H9 (cell line): ENCODE measurements at regions not wholly inside any gene's neighbourhood (a gene's known extent, or its start where the extent isn't known, plus 50 kb on each side); places are given as distances from the start of the nearest gene placed in this dataset.

ENCODE experiments used
- DNase-seq: peaks from one replicate; pipeline ENCODE4 v3.0.0-alpha.2; 2017
- H2AFZ ChIP-seq: one replicate; pipeline ENCODE4 v1.6.1; 2013; ENCODE audit warnings: mild to moderate bottlenecking, low read length, control low read depth, moderate library complexity
- H2AK5ac ChIP-seq: 2 replicates; pipeline ENCODE4 v1.6.1; 2013; ENCODE audit warnings: low read length, control low read depth, mixed read lengths; ENCODE audit not compliant: insufficient read length
- H2BK120ac ChIP-seq: one replicate; pipeline ENCODE4 v1.6.1; 2013; ENCODE audit warnings: low read depth, mild to moderate bottlenecking, low read length, control low read depth, inconsistent platforms; ENCODE audit not compliant: poor library complexity, severe bottlenecking
- H2BK12ac ChIP-seq: 2 replicates; pipeline ENCODE4 v1.6.1; 2013; ENCODE audit warnings: low read length, control low read depth, mixed read lengths, low read depth; ENCODE audit not compliant: insufficient read length
- H2BK15ac ChIP-seq: 2 replicates; pipeline ENCODE4 v1.6.1; 2013; ENCODE audit warnings: low read depth, low read length, control low read depth
- H2BK20ac ChIP-seq: one replicate; pipeline ENCODE4 v1.6.1; 2013; ENCODE audit warnings: low read depth, mild to moderate bottlenecking, low read length, control low read depth, inconsistent platforms; ENCODE audit not compliant: poor library complexity, severe bottlenecking
- H2BK5ac ChIP-seq: 2 replicates; pipeline ENCODE4 v1.6.1; 2013; ENCODE audit warnings: low read length, control low read depth, mixed read lengths; ENCODE audit not compliant: insufficient read length
- H3K14ac ChIP-seq: 2 replicates; pipeline ENCODE4 v1.6.1; 2013; ENCODE audit warnings: low read length, control low read depth; ENCODE audit not compliant: insufficient read depth
- H3K18ac ChIP-seq: 2 replicates; pipeline ENCODE4 v1.6.1; 2013; ENCODE audit warnings: low read depth, mild to moderate bottlenecking, mixed read lengths, low read length, control low read depth; ENCODE audit not compliant: insufficient read length
- H3K23ac ChIP-seq: 2 replicates; pipeline ENCODE4 v1.6.1; 2013; ENCODE audit warnings: low read length, control low read depth, mixed read lengths, low read depth; ENCODE audit not compliant: insufficient read length
- H3K23me2 ChIP-seq: 2 replicates; pipeline ENCODE4 v1.6.1; 2013; ENCODE audit warnings: low read depth, mild to moderate bottlenecking, mixed read lengths, low read length, control low read depth; ENCODE audit not compliant: insufficient read length, poor library complexity, severe bottlenecking
- H3K27ac ChIP-seq: 2 replicates; pipeline ENCODE4 v1.5.1; 2013; ENCODE audit warnings: low read length, control low read depth, mixed read lengths, low read depth; ENCODE audit not compliant: insufficient read length
- H3K27me3 ChIP-seq: 2 replicates; pipeline ENCODE4 v1.6.1; 2013; ENCODE audit warnings: low read length, control low read depth, inconsistent platforms; ENCODE audit not compliant: insufficient read depth
- H3K4ac ChIP-seq: 2 replicates; pipeline ENCODE4 v1.6.1; 2013; ENCODE audit warnings: low read depth, mild to moderate bottlenecking, control low read depth, inconsistent platforms, low read length, moderate library complexity
- H3K4me1 ChIP-seq: 2 replicates; pipeline ENCODE4 v1.6.1; 2013; ENCODE audit warnings: low read length, control low read depth, inconsistent platforms; ENCODE audit not compliant: insufficient read depth
- H3K4me2 ChIP-seq: 2 replicates; pipeline ENCODE4 v1.6.1; 2013; ENCODE audit warnings: low read length, control low read depth, mixed read lengths; ENCODE audit not compliant: insufficient read length, insufficient read depth
- H3K56ac ChIP-seq: 2 replicates; pipeline ENCODE4 v1.6.1; 2013; ENCODE audit warnings: low read depth, mild to moderate bottlenecking, mixed read lengths, low read length, control low read depth; ENCODE audit not compliant: insufficient read length
- H3K79me1 ChIP-seq: 2 replicates; pipeline ENCODE4 v1.6.1; 2013; ENCODE audit warnings: low read depth, mild to moderate bottlenecking, moderate library complexity, low read length, control low read depth, inconsistent platforms; ENCODE audit not compliant: insufficient read depth, poor library complexity, severe bottlenecking
- H3K79me2 ChIP-seq: 2 replicates; pipeline ENCODE4 v1.6.1; 2013; ENCODE audit warnings: low read length, control low read depth, inconsistent platforms; ENCODE audit not compliant: insufficient read depth
- H3K9ac ChIP-seq: 2 replicates; pipeline ENCODE4 v1.6.1; 2013; ENCODE audit warnings: low read length, control low read depth, mixed read lengths; ENCODE audit not compliant: insufficient read length; ENCODE audit errors: extremely low read depth
- H3K9me3 ChIP-seq: one replicate; pipeline ENCODE4 v1.6.1; 2013; ENCODE audit warnings: low read depth, low read length, inconsistent platforms; ENCODE audit not compliant: control insufficient read depth
- H3T11ph ChIP-seq: one replicate; pipeline ENCODE4 v1.6.1; 2013; ENCODE audit warnings: mild to moderate bottlenecking, low read length, control low read depth, inconsistent platforms
- H4K20me1 ChIP-seq: one replicate; pipeline ENCODE4 v1.6.1; 2013; ENCODE audit not compliant: control insufficient read depth, insufficient read length, insufficient read depth
- H4K5ac ChIP-seq: 2 replicates; pipeline ENCODE4 v1.6.1; 2013; ENCODE audit warnings: low read depth, mild to moderate bottlenecking, mixed read lengths, low read length, control low read depth; ENCODE audit not compliant: insufficient read length
- H4K8ac ChIP-seq: replicated peaks from 2 replicates; pipeline ENCODE4 v1.6.1; 2013; ENCODE audit warnings: low read length, control low read depth, mixed read lengths, low read depth; ENCODE audit not compliant: insufficient read length
- H4K91ac ChIP-seq: 2 replicates; pipeline ENCODE4 v1.6.1; 2013; ENCODE audit warnings: low read depth, mild to moderate bottlenecking, moderate library complexity, mixed read lengths, low read length, control low read depth; ENCODE audit not compliant: insufficient read length
- H3K27ac Mint-ChIP-seq, 3 experiments: 2 replicates in 2 of 3; 3 replicates in 1 of 3; pipeline ENCODE4 v1.8.0; 2020 to 2021; ENCODE audit warnings: mixed read lengths in 3 of 3, mild to moderate bottlenecking in 1 of 3, moderate library complexity in 1 of 3
- H3K27me3 Mint-ChIP-seq: 2 replicates; pipeline ENCODE4 v1.8.0; 2021; ENCODE audit warnings: low read depth, mild to moderate bottlenecking, moderate library complexity, mixed read lengths
- H3K36me3 Mint-ChIP-seq, 3 experiments: 2 replicates in 2 of 3; 3 replicates in 1 of 3; pipeline ENCODE4 v1.8.0; 2020 to 2021; ENCODE audit warnings: low read depth in 3 of 3, mixed read lengths in 3 of 3; ENCODE audit not compliant: insufficient read depth in 1 of 3
- H3K4me1 Mint-ChIP-seq, 2 experiments: 2 replicates each; pipeline ENCODE4 v1.8.0; 2020; ENCODE audit warnings: mixed read lengths in 2 of 2
- H3K4me3 Mint-ChIP-seq, 2 experiments: 2 replicates in 1 of 2; 3 replicates in 1 of 2; pipeline ENCODE4 v1.8.0; 2020 to 2021; ENCODE audit warnings: mild to moderate bottlenecking in 2 of 2, mixed read lengths in 2 of 2, moderate library complexity in 1 of 2
- H3K9me3 Mint-ChIP-seq, 2 experiments: 2 replicates in 1 of 2; 3 replicates in 1 of 2; pipeline ENCODE4 v1.8.0; 2020; ENCODE audit warnings: mild to moderate bottlenecking in 2 of 2, mixed read lengths in 2 of 2, moderate library complexity in 1 of 2
- WGBS: extraction: QIAGEN DNeasy Blood & Tissue Kit; methylation state at CpG from one replicate; pipeline ENCODE4 v1.1.7; 2013; ENCODE audit warnings: missing lambda C conversion rate, low lambda C conversion rate, mixed read lengths; ENCODE audit not compliant: insufficient read length; ENCODE audit errors: extremely low coverage; 5-methylcytosine and 5-hydroxymethylcytosine counted together
- TF ChIP-seq, protein P1 (sequence below): fragments of 200-600 bp; sonication (generic); conservative IDR thresholded peaks from 3 replicates; pipeline ENCODE4 v1.8.0; 2021; ENCODE audit warnings: antibody characterized with exemption, mild to moderate bottlenecking

DNA sequence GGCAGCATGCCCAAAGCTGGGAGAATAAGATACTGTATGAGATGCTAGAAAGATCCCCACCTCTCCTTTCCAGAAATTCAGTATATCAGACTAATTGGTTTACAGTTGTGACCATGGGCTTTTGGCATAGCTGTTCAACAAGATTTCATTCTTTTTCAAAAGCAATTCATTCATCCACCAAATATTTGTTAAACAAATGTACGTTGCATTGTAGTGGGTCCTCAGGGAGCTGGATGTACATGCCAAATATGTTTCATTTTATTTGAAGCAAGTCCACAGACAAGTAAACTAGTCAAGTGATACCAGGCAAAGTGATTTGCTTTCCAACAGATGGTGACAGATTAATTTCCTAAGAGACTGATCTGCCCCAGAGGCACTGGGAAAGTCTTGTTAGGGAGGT lies 85.8 kb upstream of the ESR1 start:
- H3K4ac ChIP-seq = no peak overlapping the region
- no peak overlapping the region for H2BK120ac ChIP-seq
- no peak overlapping the region for H3K23ac ChIP-seq
- no peaks in the 10 kb centered on the region for H3K23me2 ChIP-seq
- H2BK15ac ChIP-seq = no peak overlapping the region
- no peaks in the 10 kb centered on the region for H3K9me3 Mint-ChIP-seq
- no peaks in the 10 kb centered on the region; the same call in 1 of the 2 replicates for H3K27me3 ChIP-seq
- no peaks in the 10 kb centered on the region for H3K9me3 ChIP-seq
- H3K4me3 Mint-ChIP-seq = no peak overlapping the region
- no peak overlapping the region for H2BK20ac ChIP-seq
- H2BK5ac ChIP-seq = no peak overlapping the region
- no peaks in the 10 kb centered on the region for H3K79me1 ChIP-seq
- peaks cover 2% of the 10 kb centered on the region; the same call in 1 of the 2 replicates for H3K4me1 ChIP-seq
- no peak overlapping the region for H3K14ac ChIP-seq
- no peak overlapping the region for H2AK5ac ChIP-seq
- no peak overlapping the region for H2BK12ac ChIP-seq
- no peaks in the 10 kb centered on the region for H3K27me3 Mint-ChIP-seq
- no peak overlapping the region for H3K9ac ChIP-seq
- TF ChIP-seq, protein P1, sequence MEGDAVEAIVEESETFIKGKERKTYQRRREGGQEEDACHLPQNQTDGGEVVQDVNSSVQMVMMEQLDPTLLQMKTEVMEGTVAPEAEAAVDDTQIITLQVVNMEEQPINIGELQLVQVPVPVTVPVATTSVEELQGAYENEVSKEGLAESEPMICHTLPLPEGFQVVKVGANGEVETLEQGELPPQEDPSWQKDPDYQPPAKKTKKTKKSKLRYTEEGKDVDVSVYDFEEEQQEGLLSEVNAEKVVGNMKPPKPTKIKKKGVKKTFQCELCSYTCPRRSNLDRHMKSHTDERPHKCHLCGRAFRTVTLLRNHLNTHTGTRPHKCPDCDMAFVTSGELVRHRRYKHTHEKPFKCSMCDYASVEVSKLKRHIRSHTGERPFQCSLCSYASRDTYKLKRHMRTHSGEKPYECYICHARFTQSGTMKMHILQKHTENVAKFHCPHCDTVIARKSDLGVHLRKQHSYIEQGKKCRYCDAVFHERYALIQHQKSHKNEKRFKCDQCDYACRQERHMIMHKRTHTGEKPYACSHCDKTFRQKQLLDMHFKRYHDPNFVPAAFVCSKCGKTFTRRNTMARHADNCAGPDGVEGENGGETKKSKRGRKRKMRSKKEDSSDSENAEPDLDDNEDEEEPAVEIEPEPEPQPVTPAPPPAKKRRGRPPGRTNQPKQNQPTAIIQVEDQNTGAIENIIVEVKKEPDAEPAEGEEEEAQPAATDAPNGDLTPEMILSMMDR = no peak
- H3K4me1 Mint-ChIP-seq = no peaks in the 10 kb centered on the region
- no peaks in the 10 kb centered on the region for H3K36me3 Mint-ChIP-seq
- H3K27ac ChIP-seq = no peak overlapping the region
- no peak overlapping the region for H3K27ac Mint-ChIP-seq
- no peak overlapping the region for H4K91ac ChIP-seq
- no peak for DNase-seq
- no peaks in the 10 kb centered on the region for H4K20me1 ChIP-seq
- no peak overlapping the region for H3K18ac ChIP-seq
- H3K56ac ChIP-seq = no peak overlapping the region
- no peak overlapping the region for H3T11ph ChIP-seq
- no peaks in the 10 kb centered on the region for H3K79me2 ChIP-seq
- H4K5ac ChIP-seq = no peak overlapping the region
- no peak overlapping the region for H3K4me2 ChIP-seq
- no CpG with 5 or more reads among the region's 1 CpG for WGBS
- H2AFZ ChIP-seq = no peak overlapping the region
- H4K8ac ChIP-seq = no peak overlapping the region
